ENCODE measurements at regions not wholly inside any gene's neighbourhood (a gene's known extent, or its start where the extent isn't known, plus 50 kb on each side); places are given as distances from the start of the nearest gene placed in this dataset.
"Not testable (repeated sequence)": the region's sequence is repeated elsewhere in the genome, so short reads cannot be mapped to it uniquely, and the experiment has no call there.

GRCh38 chr7:149628361-149629149 lies 130.9 kb upstream of the ZNF746 start:
- not testable (repeated sequence) for TF ChIP-seq CTCF (conservative IDR thresholded peaks at IDR 0.05); EZH2 (IDR thresholded peaks at IDR 0.05; ENCODE audit: low read depth)
